NT2/D1 (cell line): ENCODE measurements at regions not wholly inside any gene's neighbourhood (a gene's known extent, or its start where the extent isn't known, plus 50 kb on each side); places are given as distances from the start of the nearest gene placed in this dataset.

Source experiments
- DNase-seq: peaks from one replicate; pipeline ENCODE4 v3.0.0-alpha.2; 2011; ENCODE audit warnings: low read depth, low spot score
- H3K27me3 ChIP-seq: 2 replicates; pipeline ENCODE4 v1.6.0; 2011; ENCODE audit warnings: mild to moderate bottlenecking; ENCODE audit not compliant: insufficient read length, insufficient read depth
- H3K36me3 ChIP-seq: 2 replicates; pipeline ENCODE4 v1.6.1; 2011; ENCODE audit warnings: mild to moderate bottlenecking, low read length, mixed read lengths; ENCODE audit not compliant: insufficient read depth, insufficient read length
- H3K4me1 ChIP-seq: 2 replicates; pipeline ENCODE4 v1.5.1; 2011; ENCODE audit not compliant: insufficient read depth, insufficient read length
- H3K4me3 ChIP-seq: 2 replicates; pipeline ENCODE4 v1.5.1; 2011; ENCODE audit warnings: low read depth; ENCODE audit not compliant: insufficient read length
- H3K9ac ChIP-seq: 2 replicates; pipeline ENCODE4 v1.6.0; 2011; ENCODE audit warnings: low read depth; ENCODE audit not compliant: insufficient read length
- H3K9me3 ChIP-seq: 2 replicates; pipeline ENCODE4 v1.5.1; 2011; ENCODE audit warnings: mild to moderate bottlenecking, low read length; ENCODE audit not compliant: insufficient read depth
- SUZ12 ChIP-seq: IDR thresholded peaks from 2 replicates; pipeline ENCODE4 v1.6.1; 2011; ENCODE audit not compliant: insufficient read length, insufficient read depth; ENCODE audit errors: extremely low read depth
- YY1 ChIP-seq: IDR thresholded peaks from 2 replicates; pipeline ENCODE4 v1.6.1; 2011; ENCODE audit not compliant: insufficient read length, insufficient read depth
- ZNF274 ChIP-seq: IDR thresholded peaks from 2 replicates; pipeline ENCODE4 v1.6.1; 2011; ENCODE audit warnings: mild to moderate bottlenecking, low read depth, low read length

GRCh38 chr12:127546721-127547505, 720.1 kb upstream of the TMEM132C start:
- Histone ChIP-seq H3K4me3 (no peak overlapping the region), H3K27me3 (no peaks in the 10 kb centered on the region), H3K9ac (no peak overlapping the region), H3K36me3 (no peaks in the 10 kb centered on the region), H3K4me1 (no peaks in the 10 kb centered on the region), H3K9me3 (no peaks in the 10 kb centered on the region)
- no peak for TF ChIP-seq YY1
- TF ChIP-seq SUZ12: no peak
- TF ChIP-seq ZNF274: no peak
- DNase-seq: no peak

GRCh38 chr12:127548123-127548553, 718.8 kb upstream of the TMEM132C start:
- TF ChIP-seq YY1 (no peak), ZNF274 (no peak), SUZ12 (no peak)
- H3K27me3 ChIP-seq: no peaks in the 10 kb centered on the region
- peak; percentile 11 for DNase-seq
- no peak overlapping the region for H3K4me3 ChIP-seq
- no peaks in the 10 kb centered on the region for H3K36me3 ChIP-seq
- no peaks in the 10 kb centered on the region for H3K9me3 ChIP-seq
- no peak overlapping the region for H3K9ac ChIP-seq
- H3K4me1 ChIP-seq: no peaks in the 10 kb centered on the region

GRCh38 chr12:127550271-127550670, 716.7 kb upstream of the TMEM132C start:
- Histone ChIP-seq H3K4me3 (no peak overlapping the region), H3K9ac (no peak overlapping the region), H3K4me1 (no peaks in the 10 kb centered on the region), H3K9me3 (no peaks in the 10 kb centered on the region), H3K36me3 (no peaks in the 10 kb centered on the region), H3K27me3 (no peaks in the 10 kb centered on the region)
- TF ChIP-seq YY1 (no peak), ZNF274 (no peak)
- no peak for DNase-seq

- H3K9ac ChIP-seq: no peak overlapping the region
- DNase-seq: no peak
- no peaks in the 10 kb centered on the region for H3K27me3 ChIP-seq
- no peaks in the 10 kb centered on the region for H3K36me3 ChIP-seq
- no peak for TF ChIP-seq YY1
- TF ChIP-seq ZNF274: no peak
- TF ChIP-seq SUZ12: no peak
- H3K4me3 ChIP-seq: no peak overlapping the region
- H3K9me3 ChIP-seq: no peaks in the 10 kb centered on the region
- no peaks in the 10 kb centered on the region for H3K4me1 ChIP-seq
Measured at GRCh38 chr12:127552838-127553237, 714.1 kb upstream of the TMEM132C start.

GRCh38 chr12:127555071-127555470, 711.9 kb upstream of the TMEM132C start:
- DNase-seq: no peak
- H3K4me3 ChIP-seq: no peak overlapping the region
- no peak for TF ChIP-seq SUZ12
- TF ChIP-seq YY1: no peak
- H3K9ac ChIP-seq: no peak overlapping the region
- H3K4me1 ChIP-seq: no peaks in the 10 kb centered on the region
- H3K27me3 ChIP-seq: no peaks in the 10 kb centered on the region
- H3K9me3 ChIP-seq: no peaks in the 10 kb centered on the region
- no peaks in the 10 kb centered on the region for H3K36me3 ChIP-seq

GRCh38 chr12:127556231-127556886, 710.6 kb upstream of the TMEM132C start:
- Histone ChIP-seq H3K4me3 (no peak overlapping the region), H3K9ac (no peak overlapping the region), H3K4me1 (no peaks in the 10 kb centered on the region), H3K9me3 (no peaks in the 10 kb centered on the region), H3K36me3 (no peaks in the 10 kb centered on the region), H3K27me3 (no peaks in the 10 kb centered on the region)
- TF ChIP-seq SUZ12 (no peak), YY1 (no peak), ZNF274 (no peak)
- no peak for DNase-seq

GRCh38 chr12:127558361-127558760, 708.6 kb upstream of the TMEM132C start:
- H3K36me3 ChIP-seq: no peaks in the 10 kb centered on the region
- H3K4me1 ChIP-seq: no peaks in the 10 kb centered on the region
- DNase-seq: no peak
- TF ChIP-seq YY1 (no peak), ZNF274 (no peak), SUZ12 (no peak)
- no peaks in the 10 kb centered on the region for H3K9me3 ChIP-seq
- no peak overlapping the region for H3K4me3 ChIP-seq
- H3K9ac ChIP-seq: no peak overlapping the region
- H3K27me3 ChIP-seq: no peaks in the 10 kb centered on the region
